Activated CD4-positive, alpha-beta T cell treated with anti-CD3 and anti-CD28 coated beads for 36 hours (primary cell): ENCODE measurements at regions not wholly inside any gene's neighbourhood (a gene's known extent, or its start where the extent isn't known, plus 50 kb on each side); places are given as distances from the start of the nearest gene placed in this dataset.

ENCODE experiments used
- ATAC-seq: fragments of 200-7000 bp; cut with Tn5 transposase; one replicate; pipeline ENCODE4 v1.10.0; 2021; ENCODE audit warnings: mild to moderate bottlenecking, moderate library complexity
- CTCF ChIA-PET: fragments of 350-600 bp; sonication (Branson Sonifier 250); formaldehyde crosslinking; loops from one replicate; lab custom pipeline; 2021; ENCODE audit warnings: antibody characterized with exemption; lab: Charles Lee
- POLR2A ChIA-PET: fragments of 350-600 bp; sonication (Branson Sonifier 250); formaldehyde crosslinking; loops from one replicate; lab custom pipeline; 2021; ENCODE audit warnings: antibody characterized with exemption, inconsistent platforms; lab: Charles Lee
- DNase-seq: peaks from one replicate; pipeline ENCODE4 v3.0.0-alpha.2; 2020
- H3K27ac Mint-ChIP-seq: one replicate; pipeline ENCODE4 v1.8.0; 2021; ENCODE audit warnings: mixed read lengths
- H3K27me3 Mint-ChIP-seq: one replicate; pipeline ENCODE4 v1.8.0; 2021; ENCODE audit warnings: mixed read lengths
- H3K36me3 Mint-ChIP-seq: one replicate; pipeline ENCODE4 v1.8.0; 2021; ENCODE audit warnings: low read depth, mixed read lengths
- H3K4me1 Mint-ChIP-seq: one replicate; pipeline ENCODE4 v1.8.0; 2021; ENCODE audit warnings: mixed read lengths
- H3K4me3 Mint-ChIP-seq: one replicate; pipeline ENCODE4 v1.8.0; 2021; ENCODE audit warnings: mild to moderate bottlenecking, moderate library complexity, mixed read lengths
- H3K9me3 Mint-ChIP-seq: one replicate; pipeline ENCODE4 v1.8.0; 2021; ENCODE audit warnings: low read depth, mixed read lengths
- intact Hi-C, 2 experiments: fragments of 100-400 bp; cut with DNase I in 1 of 2; cut with micrococcal nuclease in 1 of 2; formaldehyde crosslinking; loops; one replicate each; pipeline versions ENCODE4 v1.14.2 to v1.15.1; 2022 to 2024; cut with DNase I, micrococcal nuclease

- Mint-ChIP-seq H3K27me3 (peaks cover 21% of the 10 kb centered on the region), H3K9me3 (no peaks in the 10 kb centered on the region), H3K4me3 (no peak overlapping the region), H3K27ac (no peak overlapping the region), H3K36me3 (no peaks in the 10 kb centered on the region), H3K4me1 (no peaks in the 10 kb centered on the region)
- ATAC-seq, result no peak
- CTCF ChIA-PET, result no interaction called here
- intact Hi-C loops, result no loop called here
- DNase-seq, result no peak
- POLR2A ChIA-PET, result no interaction called here
Observed at GRCh38 chr2:109680523-109681297, 66.5 kb downstream of the SOWAHC start.

GRCh38 chr2:109681633-109682380 lies 67.6 kb downstream of the SOWAHC start:
- ATAC-seq (no peak), DNase-seq (no peak)
- Mint-ChIP-seq H3K27ac (no peak overlapping the region), H3K9me3 (no peaks in the 10 kb centered on the region), H3K27me3 (peaks cover 21% of the 10 kb centered on the region), H3K4me1 (no peaks in the 10 kb centered on the region), H3K36me3 (no peaks in the 10 kb centered on the region), H3K4me3 (no peak overlapping the region)
- intact Hi-C loops, result no loop called here
- ChIA-PET CTCF (no interaction called here), POLR2A (no interaction called here)

GRCh38 chr2:109683452-109683851 lies 69.3 kb downstream of the SOWAHC start:
- Mint-ChIP-seq H3K27me3 (peaks cover 16% of the 10 kb centered on the region), H3K4me1 (no peaks in the 10 kb centered on the region), H3K4me3 (no peak overlapping the region), H3K27ac (no peak overlapping the region), H3K36me3 (no peaks in the 10 kb centered on the region), H3K9me3 (no peaks in the 10 kb centered on the region)
- DNase-seq (no peak), ATAC-seq (no peak)
- CTCF ChIA-PET, result no interaction called here
- intact Hi-C loops, result no loop called here
- POLR2A ChIA-PET, result no interaction called here

GRCh38 chr2:109685453-109685852 lies 71.3 kb downstream of the SOWAHC start:
- H3K4me3 Mint-ChIP-seq, result no peak overlapping the region
- H3K27ac Mint-ChIP-seq, result no peak overlapping the region
- no peak for DNase-seq
- ChIA-PET CTCF (no interaction called here), POLR2A (no interaction called here)
- ATAC-seq, result no peak
- H3K9me3 Mint-ChIP-seq, result no peaks in the 10 kb centered on the region
- intact Hi-C loops, result no loop called here
- H3K36me3 Mint-ChIP-seq, result no peaks in the 10 kb centered on the region
- no peaks in the 10 kb centered on the region for H3K4me1 Mint-ChIP-seq
- peaks cover 10% of the 10 kb centered on the region for H3K27me3 Mint-ChIP-seq

- ATAC-seq (no peak), DNase-seq (no peak)
- intact Hi-C loops, result no loop called here
- CTCF ChIA-PET, result no interaction called here
- no peaks in the 10 kb centered on the region for H3K36me3 Mint-ChIP-seq
- H3K27me3 Mint-ChIP-seq, result peaks cover 10% of the 10 kb centered on the region
- H3K4me1 Mint-ChIP-seq, result no peaks in the 10 kb centered on the region
- H3K4me3 Mint-ChIP-seq, result no peak overlapping the region
- no peaks in the 10 kb centered on the region for H3K9me3 Mint-ChIP-seq
- no peak overlapping the region for H3K27ac Mint-ChIP-seq
- POLR2A ChIA-PET, result no interaction called here
Observed at GRCh38 chr2:109686921-109687320, 72.8 kb downstream of the SOWAHC start.

- DNase-seq, result no peak
- H3K27me3 Mint-ChIP-seq, result peaks cover 10% of the 10 kb centered on the region
- CTCF ChIA-PET, result interaction anchor here (1.2 kb wide), 1 partner anchor 143 kb away, joined by 4 read pairs; no protein-coding TSS in a partner anchor
- H3K36me3 Mint-ChIP-seq, result no peaks in the 10 kb centered on the region
- H3K9me3 Mint-ChIP-seq, result peaks cover 7% of the 10 kb centered on the region
- H3K4me1 Mint-ChIP-seq, result peaks cover 8% of the 10 kb centered on the region
- ATAC-seq, result no peak
- H3K27ac Mint-ChIP-seq, result no peak overlapping the region
- H3K4me3 Mint-ChIP-seq, result no peak overlapping the region
- intact Hi-C loops, result no loop called here
- POLR2A ChIA-PET, result interaction anchor here (0.6 kb wide), 1 partner anchor 28 kb away, joined by 3 read pairs; no protein-coding TSS in a partner anchor
Observed at GRCh38 chr2:109689182-109689930, 75.2 kb downstream of the SOWAHC start.

- POLR2A ChIA-PET, result interaction anchor here (0.6 kb wide), 1 partner anchor 28 kb away, joined by 3 read pairs; no protein-coding TSS in a partner anchor
- Mint-ChIP-seq H3K9me3 (peaks cover 7% of the 10 kb centered on the region), H3K4me1 (peaks cover 8% of the 10 kb centered on the region), H3K27ac (no peak overlapping the region), H3K27me3 (peaks cover 12% of the 10 kb centered on the region), H3K4me3 (no peak overlapping the region), H3K36me3 (no peaks in the 10 kb centered on the region)
- intact Hi-C loops, result loop anchor here in 1 of 2 experiments (5.0 kb wide), 1 partner anchor 133 kb away; no protein-coding TSS in a partner anchor
- DNase-seq, result no peak
- no peak for ATAC-seq
- CTCF ChIA-PET, result no interaction called here
Observed at GRCh38 chr2:109689973-109690372, 75.8 kb downstream of the SOWAHC start.

GRCh38 chr2:109690457-109690821 lies 76.3 kb downstream of the SOWAHC start:
- Mint-ChIP-seq H3K4me3 (no peak overlapping the region), H3K27me3 (peaks cover 13% of the 10 kb centered on the region), H3K27ac (no peak overlapping the region), H3K9me3 (peaks cover 7% of the 10 kb centered on the region), H3K36me3 (no peaks in the 10 kb centered on the region), H3K4me1 (peaks cover 8% of the 10 kb centered on the region)
- ATAC-seq (no peak), DNase-seq (no peak)
- POLR2A ChIA-PET, result interaction anchor here (0.6 kb wide), 1 partner anchor 144 kb away, joined by 4 read pairs; no protein-coding TSS in a partner anchor
- intact Hi-C loops, result loop anchor here in 1 of 2 experiments (5.0 kb wide), 1 partner anchor 133 kb away; no protein-coding TSS in a partner anchor
- CTCF ChIA-PET, result no interaction called here

- Mint-ChIP-seq H3K27ac (no peak overlapping the region), H3K27me3 (peaks cover 14% of the 10 kb centered on the region), H3K9me3 (peaks cover 7% of the 10 kb centered on the region), H3K36me3 (no peaks in the 10 kb centered on the region), H3K4me1 (peaks cover 8% of the 10 kb centered on the region), H3K4me3 (no peak overlapping the region)
- intact Hi-C loops, result loop anchor here in 1 of 2 experiments (5.0 kb wide), 1 partner anchor 134 kb away; no protein-coding TSS in a partner anchor
- CTCF ChIA-PET, result no interaction called here
- no peak for ATAC-seq
- POLR2A ChIA-PET, result interaction anchor here (0.6 kb wide), 1 partner anchor 145 kb away, joined by 4 read pairs; no protein-coding TSS in a partner anchor
- no peak for DNase-seq
Observed at GRCh38 chr2:109690822-109691541, 76.8 kb downstream of the SOWAHC start.

- DNase-seq (no peak), ATAC-seq (no peak)
- peaks cover 8% of the 10 kb centered on the region for H3K4me1 Mint-ChIP-seq
- no peaks in the 10 kb centered on the region for H3K36me3 Mint-ChIP-seq
- H3K27ac Mint-ChIP-seq, result no peak overlapping the region
- no peak overlapping the region for H3K4me3 Mint-ChIP-seq
- ChIA-PET CTCF (interaction anchor here (1.3 kb wide), 1 partner anchor 147 kb away, joined by 3 read pairs; no protein-coding TSS in a partner anchor), POLR2A (no interaction called here)
- peaks cover 16% of the 10 kb centered on the region for H3K27me3 Mint-ChIP-seq
- H3K9me3 Mint-ChIP-seq, result peaks cover 7% of the 10 kb centered on the region
- intact Hi-C loops, result loop anchor here in 1 of 2 experiments (5.0 kb wide), 1 partner anchor 135 kb away; no protein-coding TSS in a partner anchor
Observed at GRCh38 chr2:109692013-109692743, 78.0 kb downstream of the SOWAHC start.
